HFFc6 (cell line): ENCODE measurements at regions not wholly inside any gene's neighbourhood (a gene's known extent, or its start where the extent isn't known, plus 50 kb on each side); places are given as distances from the start of the nearest gene placed in this dataset.

Experiments
- DNase-seq: peaks from one replicate; pipeline ENCODE4 v3.0.0-alpha.2; 2018
- H3K27ac Mint-ChIP-seq: 2 replicates; pipeline ENCODE4 v1.8.0; 2020; ENCODE audit warnings: mild to moderate bottlenecking, mixed read lengths
- H3K27me3 Mint-ChIP-seq: 2 replicates; pipeline ENCODE4 v1.8.0; 2021; ENCODE audit warnings: mild to moderate bottlenecking, moderate library complexity, mixed read lengths; ENCODE audit not compliant: insufficient read depth
- H3K36me3 Mint-ChIP-seq: 2 replicates; pipeline ENCODE4 v1.8.0; 2021; ENCODE audit warnings: low read depth, mixed read lengths
- H3K4me1 Mint-ChIP-seq: 2 replicates; pipeline ENCODE4 v1.8.0; 2020; ENCODE audit warnings: low read depth, mixed read lengths
- H3K4me3 Mint-ChIP-seq: 2 replicates; pipeline ENCODE4 v1.8.0; 2020; ENCODE audit warnings: mild to moderate bottlenecking, moderate library complexity, mixed read lengths
- H3K9me3 Mint-ChIP-seq: 2 replicates; pipeline ENCODE4 v1.8.0; 2020; ENCODE audit warnings: mild to moderate bottlenecking, mixed read lengths
- CTCF ChIP-seq: fragments of 200-600 bp; sonication (generic); IDR thresholded peaks from 2 replicates; pipeline ENCODE4 v1.5.0; 2021; ENCODE audit warnings: antibody characterized with exemption, mild to moderate bottlenecking

- H3K36me3 Mint-ChIP-seq: peaks cover 10% of the 10 kb centered on the region; the same call in 1 of the 2 replicates
- TF ChIP-seq CTCF: no peak
- H3K27ac Mint-ChIP-seq: no peak overlapping the region
- H3K4me1 Mint-ChIP-seq: no peaks in the 10 kb centered on the region
- H3K27me3 Mint-ChIP-seq: no peaks in the 10 kb centered on the region; the same call in 1 of the 2 replicates
- H3K9me3 Mint-ChIP-seq: peaks cover 43% of the 10 kb centered on the region
- DNase-seq: no peak
- H3K4me3 Mint-ChIP-seq: no peak overlapping the region
Measured at GRCh38 chr6:153790876-153791473, 248.1 kb upstream of the OPRM1 start.

GRCh38 chr6:153790048-153790447, 249.0 kb upstream of the OPRM1 start:
- no peak for TF ChIP-seq CTCF
- Mint-ChIP-seq H3K36me3 (peaks cover 10% of the 10 kb centered on the region; the same call in 1 of the 2 replicates), H3K9me3 (peaks cover 51% of the 10 kb centered on the region), H3K4me1 (no peaks in the 10 kb centered on the region), H3K27ac (no peak overlapping the region), H3K27me3 (no peaks in the 10 kb centered on the region; the same call in 1 of the 2 replicates), H3K4me3 (no peak overlapping the region)
- DNase-seq: peak; percentile 9

- Mint-ChIP-seq H3K27ac (no peak overlapping the region), H3K36me3 (peaks cover 10% of the 10 kb centered on the region; the same call in 1 of the 2 replicates), H3K4me1 (no peaks in the 10 kb centered on the region), H3K9me3 (peaks cover 47% of the 10 kb centered on the region), H3K4me3 (no peak overlapping the region), H3K27me3 (no peaks in the 10 kb centered on the region; the same call in 1 of the 2 replicates)
- DNase-seq: no peak
- TF ChIP-seq CTCF: no peak
Measured at GRCh38 chr6:153787341-153787606, 251.8 kb upstream of the OPRM1 start.

GRCh38 chr6:153781306-153781705, 257.7 kb upstream of the OPRM1 start:
- Mint-ChIP-seq H3K27ac (no peak overlapping the region), H3K36me3 (peaks cover 3% of the 10 kb centered on the region; the same call in 1 of the 2 replicates), H3K4me1 (no peaks in the 10 kb centered on the region), H3K9me3 (peaks cover 39% of the 10 kb centered on the region), H3K4me3 (no peak overlapping the region), H3K27me3 (no peaks in the 10 kb centered on the region)
- no peak for TF ChIP-seq CTCF
- DNase-seq: no peak

- Mint-ChIP-seq H3K27ac (no peak overlapping the region), H3K36me3 (no peaks in the 10 kb centered on the region), H3K4me1 (no peaks in the 10 kb centered on the region), H3K4me3 (no peak overlapping the region), H3K27me3 (no peaks in the 10 kb centered on the region), H3K9me3 (peaks cover 29% of the 10 kb centered on the region)
- DNase-seq: no peak
- no peak for TF ChIP-seq CTCF
Measured at GRCh38 chr6:153780011-153780410, 259.0 kb upstream of the OPRM1 start.

GRCh38 chr6:153778216-153778615, 260.8 kb upstream of the OPRM1 start:
- H3K27ac Mint-ChIP-seq: no peak overlapping the region
- no peaks in the 10 kb centered on the region for H3K4me1 Mint-ChIP-seq
- no peaks in the 10 kb centered on the region for H3K36me3 Mint-ChIP-seq
- TF ChIP-seq CTCF: no peak
- no peak for DNase-seq
- H3K27me3 Mint-ChIP-seq: no peaks in the 10 kb centered on the region
- peaks cover 36% of the 10 kb centered on the region for H3K9me3 Mint-ChIP-seq
- H3K4me3 Mint-ChIP-seq: no peak overlapping the region
